Fibroblast of lung (primary cell): ENCODE measurements at regions not wholly inside any gene's neighbourhood (a gene's known extent, or its start where the extent isn't known, plus 50 kb on each side); places are given as distances from the start of the nearest gene placed in this dataset.

Experiments used
- EZH2 ChIP-seq: IDR thresholded peaks from 2 replicates; pipeline ENCODE4 v1.5.1; 2012; ENCODE audit warnings: low read length, control low read depth, mild to moderate bottlenecking; ENCODE audit errors: missing control alignments
- TF ChIP-seq, protein P1 (sequence below), 2 donors: IDR thresholded peaks in 1 of 2; conservative IDR thresholded peaks in 1 of 2; 1 replicate in 1 of 2; 2 replicates in 1 of 2; pipeline ENCODE4 v1.5.1; 2011 to 2012; ENCODE audit warnings: low read length in 2 of 2, control low read depth in 1 of 2, inconsistent platforms in 1 of 2, low read depth in 1 of 2, mild to moderate bottlenecking in 1 of 2

DNA sequence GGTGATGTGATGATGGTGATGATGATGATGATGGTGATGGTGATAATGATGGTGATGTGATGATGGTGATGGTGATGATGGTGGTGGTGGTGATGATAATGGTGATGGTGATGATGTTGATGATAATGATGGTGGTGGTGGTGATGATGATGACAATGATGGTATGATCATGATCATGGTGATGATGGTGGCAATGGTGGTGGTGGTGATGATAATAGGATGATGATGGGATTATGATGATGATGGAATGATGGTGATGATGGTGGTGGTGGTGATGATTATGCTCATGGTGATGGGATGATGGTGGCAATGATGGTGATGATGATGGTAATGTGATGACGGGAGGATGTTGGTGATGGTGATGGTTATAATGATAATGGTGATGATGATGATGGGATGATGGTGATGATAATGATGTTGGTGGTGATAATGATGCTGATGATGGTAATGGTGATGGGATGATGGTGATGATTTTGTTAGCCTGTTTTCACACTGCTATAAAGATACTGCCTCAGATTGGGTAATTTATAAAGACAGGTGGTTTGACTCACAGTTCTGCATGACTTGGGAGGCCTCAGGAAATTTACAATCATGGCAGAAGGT is 314.8 kb upstream of the SFSWAP start:
- TF ChIP-seq, protein P1, sequence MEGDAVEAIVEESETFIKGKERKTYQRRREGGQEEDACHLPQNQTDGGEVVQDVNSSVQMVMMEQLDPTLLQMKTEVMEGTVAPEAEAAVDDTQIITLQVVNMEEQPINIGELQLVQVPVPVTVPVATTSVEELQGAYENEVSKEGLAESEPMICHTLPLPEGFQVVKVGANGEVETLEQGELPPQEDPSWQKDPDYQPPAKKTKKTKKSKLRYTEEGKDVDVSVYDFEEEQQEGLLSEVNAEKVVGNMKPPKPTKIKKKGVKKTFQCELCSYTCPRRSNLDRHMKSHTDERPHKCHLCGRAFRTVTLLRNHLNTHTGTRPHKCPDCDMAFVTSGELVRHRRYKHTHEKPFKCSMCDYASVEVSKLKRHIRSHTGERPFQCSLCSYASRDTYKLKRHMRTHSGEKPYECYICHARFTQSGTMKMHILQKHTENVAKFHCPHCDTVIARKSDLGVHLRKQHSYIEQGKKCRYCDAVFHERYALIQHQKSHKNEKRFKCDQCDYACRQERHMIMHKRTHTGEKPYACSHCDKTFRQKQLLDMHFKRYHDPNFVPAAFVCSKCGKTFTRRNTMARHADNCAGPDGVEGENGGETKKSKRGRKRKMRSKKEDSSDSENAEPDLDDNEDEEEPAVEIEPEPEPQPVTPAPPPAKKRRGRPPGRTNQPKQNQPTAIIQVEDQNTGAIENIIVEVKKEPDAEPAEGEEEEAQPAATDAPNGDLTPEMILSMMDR (conservative IDR thresholded peaks at IDR 0.05 in 1 of 2, IDR thresholded peaks at IDR 0.05 in 1 of 2; ENCODE audit: low read depth in 1 of 2, low read length in 2 of 2) = no peak
- TF ChIP-seq EZH2 = no peak
